Parathyroid adenoma (tissue), 2 donors: ENCODE measurements at regions not wholly inside any gene's neighbourhood (a gene's known extent, or its start where the extent isn't known, plus 50 kb on each side); places are given as distances from the start of the nearest gene placed in this dataset.

ENCODE experiments used
- H2AFZ ChIP-seq: fragments of 300-600 bp; sonication (generic); one replicate; pipeline ENCODE4 v1.7.0; 2017; ENCODE audit warnings: antibody characterized with exemption, mild to moderate bottlenecking
- H3K27ac ChIP-seq: fragments of 300-600 bp; sonication (generic); one replicate; pipeline ENCODE4 v1.7.0; 2017
- H3K27me3 ChIP-seq: fragments of 300-600 bp; sonication (generic); one replicate; pipeline ENCODE4 v1.7.0; 2017; ENCODE audit warnings: low read length; ENCODE audit not compliant: control insufficient read depth, insufficient read depth
- H3K36me3 ChIP-seq: fragments of 300-600 bp; sonication (generic); one replicate; pipeline ENCODE4 v1.7.0; 2017; ENCODE audit warnings: low read length; ENCODE audit not compliant: control insufficient read depth, insufficient read depth
- H3K4me1 ChIP-seq: fragments of 300-600 bp; sonication (generic); one replicate; pipeline ENCODE4 v1.7.0; 2017; ENCODE audit warnings: control low read depth
- H3K4me2 ChIP-seq: fragments of 300-600 bp; sonication (generic); one replicate; pipeline ENCODE4 v1.7.0; 2017; ENCODE audit warnings: low read length
- H3K4me3 ChIP-seq: fragments of 300-600 bp; sonication (generic); one replicate; pipeline ENCODE4 v1.7.0; 2017; ENCODE audit warnings: low read depth, low read length
- H3K79me2 ChIP-seq: fragments of 300-600 bp; sonication (generic); one replicate; pipeline ENCODE4 v1.7.0; 2017; ENCODE audit warnings: control low read depth
- H3K9ac ChIP-seq: fragments of 300-600 bp; sonication (generic); one replicate; pipeline ENCODE4 v1.7.0; 2017; ENCODE audit warnings: mild to moderate bottlenecking
- H3K9me3 ChIP-seq: fragments of 300-600 bp; sonication (generic); one replicate; pipeline ENCODE4 v1.7.0; 2017; ENCODE audit warnings: low read length; ENCODE audit not compliant: control insufficient read depth
- TF ChIP-seq, protein P1 (sequence below): fragments of 300-600 bp; sonication (generic); IDR thresholded peaks from one replicate; pipeline ENCODE4 v1.7.0; 2017; ENCODE audit warnings: antibody characterized with exemption, mild to moderate bottlenecking
- donor health status: primary hyperparathyroidism.

DNA sequence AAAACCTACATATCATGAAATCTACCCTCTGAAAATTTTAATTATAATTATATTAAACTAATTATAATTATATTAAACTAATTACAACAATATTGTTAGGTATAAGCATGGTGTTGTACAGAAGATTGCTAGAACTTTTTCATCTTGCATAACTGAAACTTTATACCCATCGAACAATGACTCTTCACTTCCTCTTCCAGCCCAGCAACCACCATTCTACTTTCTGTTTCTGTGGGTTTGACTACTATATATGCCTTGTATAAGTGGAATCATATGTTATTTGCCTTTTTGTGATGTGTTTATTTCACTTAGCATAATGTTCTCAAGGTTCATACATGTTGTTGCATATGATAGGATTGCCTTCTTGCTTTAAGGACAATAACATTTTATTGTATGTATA lies 274.2 kb upstream of the CCNH start:
- Histone ChIP-seq H3K9me3 (no peaks in the 10 kb centered on the region), H3K79me2 (no peaks in the 10 kb centered on the region), H3K36me3 (no peaks in the 10 kb centered on the region), H3K9ac (no peak overlapping the region), H3K4me3 (no peak overlapping the region), H3K4me2 (no peak overlapping the region), H3K27me3 (no peaks in the 10 kb centered on the region), H3K27ac (no peak overlapping the region), H3K4me1 (no peaks in the 10 kb centered on the region), H2AFZ (no peak overlapping the region)
- TF ChIP-seq, protein P1, sequence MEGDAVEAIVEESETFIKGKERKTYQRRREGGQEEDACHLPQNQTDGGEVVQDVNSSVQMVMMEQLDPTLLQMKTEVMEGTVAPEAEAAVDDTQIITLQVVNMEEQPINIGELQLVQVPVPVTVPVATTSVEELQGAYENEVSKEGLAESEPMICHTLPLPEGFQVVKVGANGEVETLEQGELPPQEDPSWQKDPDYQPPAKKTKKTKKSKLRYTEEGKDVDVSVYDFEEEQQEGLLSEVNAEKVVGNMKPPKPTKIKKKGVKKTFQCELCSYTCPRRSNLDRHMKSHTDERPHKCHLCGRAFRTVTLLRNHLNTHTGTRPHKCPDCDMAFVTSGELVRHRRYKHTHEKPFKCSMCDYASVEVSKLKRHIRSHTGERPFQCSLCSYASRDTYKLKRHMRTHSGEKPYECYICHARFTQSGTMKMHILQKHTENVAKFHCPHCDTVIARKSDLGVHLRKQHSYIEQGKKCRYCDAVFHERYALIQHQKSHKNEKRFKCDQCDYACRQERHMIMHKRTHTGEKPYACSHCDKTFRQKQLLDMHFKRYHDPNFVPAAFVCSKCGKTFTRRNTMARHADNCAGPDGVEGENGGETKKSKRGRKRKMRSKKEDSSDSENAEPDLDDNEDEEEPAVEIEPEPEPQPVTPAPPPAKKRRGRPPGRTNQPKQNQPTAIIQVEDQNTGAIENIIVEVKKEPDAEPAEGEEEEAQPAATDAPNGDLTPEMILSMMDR, result no peak

DNA sequence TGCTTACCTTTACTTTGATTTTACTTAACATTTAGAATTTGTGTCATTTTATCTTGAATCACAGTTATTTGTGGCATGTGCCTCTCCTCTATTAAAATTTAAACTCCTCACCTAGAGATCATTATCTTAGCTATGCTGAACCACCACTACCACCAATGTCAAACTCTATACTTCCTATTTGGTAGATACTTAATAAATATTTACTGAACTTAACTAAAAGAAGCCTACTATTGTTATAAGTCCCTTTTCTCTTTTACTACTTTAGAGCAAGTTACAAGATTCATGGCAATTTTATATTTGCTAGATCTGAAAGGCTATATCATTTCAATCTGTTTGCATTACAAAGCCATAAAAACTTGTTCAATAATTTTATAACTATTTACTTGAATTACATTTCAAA lies 273.3 kb upstream of the CCNH start:
- H3K9me3 ChIP-seq, result no peaks in the 10 kb centered on the region

DNA sequence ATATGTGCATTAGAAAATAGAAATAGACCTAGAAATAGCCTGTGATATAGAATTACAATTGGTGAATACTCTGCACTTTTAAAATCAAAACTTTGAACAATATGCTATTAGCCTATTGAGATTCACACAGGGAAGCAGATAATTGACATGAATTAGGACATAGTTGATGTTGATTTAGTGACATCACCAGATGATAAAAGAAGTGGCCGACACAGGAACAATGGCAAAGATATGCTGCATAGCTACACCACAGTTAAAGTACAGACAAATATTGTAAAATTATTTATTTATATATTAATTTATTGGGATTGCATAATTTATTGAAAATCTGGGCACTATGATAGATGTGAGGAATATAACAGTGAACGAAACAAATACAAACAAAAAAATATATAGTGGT lies 261.5 kb upstream of the CCNH start:
- H3K79me2 ChIP-seq, result no peaks in the 10 kb centered on the region
- no peaks in the 10 kb centered on the region for H3K4me1 ChIP-seq
- H3K9ac ChIP-seq, result no peak overlapping the region
- TF ChIP-seq, protein P1, result no peak
- H3K27me3 ChIP-seq, result peaks cover 2% of the 10 kb centered on the region
- no peak overlapping the region for H3K4me2 ChIP-seq
- H3K36me3 ChIP-seq, result no peaks in the 10 kb centered on the region
- H3K4me3 ChIP-seq, result no peak overlapping the region
- no peaks in the 10 kb centered on the region for H3K9me3 ChIP-seq
- H2AFZ ChIP-seq, result no peak overlapping the region
- no peak overlapping the region for H3K27ac ChIP-seq

More for the DNA sequence above, 273.3 kb upstream of the CCNH start:
- H3K4me1 ChIP-seq, result no peaks in the 10 kb centered on the region
- no peaks in the 10 kb centered on the region for H3K36me3 ChIP-seq
- no peak overlapping the region for H3K27ac ChIP-seq
- H3K9ac ChIP-seq, result no peak overlapping the region
- H3K4me2 ChIP-seq, result no peak overlapping the region
- H3K27me3 ChIP-seq, result no peaks in the 10 kb centered on the region
- no peaks in the 10 kb centered on the region for H3K79me2 ChIP-seq
- H3K4me3 ChIP-seq, result no peak overlapping the region
- TF ChIP-seq, protein P1, result no peak
- no peak overlapping the region for H2AFZ ChIP-seq

DNA sequence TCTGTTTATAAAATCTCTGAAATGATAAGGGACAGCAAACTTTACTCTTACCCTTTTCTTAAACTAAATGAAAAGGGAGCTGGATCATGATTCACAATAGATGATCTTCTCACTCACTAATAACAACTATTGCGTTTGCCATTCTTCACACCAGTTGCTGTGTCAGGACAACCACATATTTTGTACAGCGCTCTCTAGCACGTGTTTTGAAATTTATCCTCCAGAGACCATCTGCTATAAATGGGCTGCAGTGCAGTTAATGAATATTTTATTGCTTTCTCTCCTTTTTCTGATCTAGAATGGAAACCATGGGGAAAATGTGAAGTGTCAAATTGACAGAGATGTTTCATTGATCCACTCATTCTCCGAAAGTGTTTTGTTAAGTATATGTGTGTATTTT lies 258.4 kb upstream of the CCNH start:
- Histone ChIP-seq H3K4me3 (no peak overlapping the region), H3K9me3 (no peaks in the 10 kb centered on the region), H3K9ac (no peak overlapping the region), H3K79me2 (no peaks in the 10 kb centered on the region), H3K27me3 (no peaks in the 10 kb centered on the region), H3K36me3 (no peaks in the 10 kb centered on the region), H3K27ac (no peak overlapping the region), H2AFZ (no peak overlapping the region), H3K4me1 (no peaks in the 10 kb centered on the region), H3K4me2 (no peak overlapping the region)
- TF ChIP-seq, protein P1, result no peak

DNA sequence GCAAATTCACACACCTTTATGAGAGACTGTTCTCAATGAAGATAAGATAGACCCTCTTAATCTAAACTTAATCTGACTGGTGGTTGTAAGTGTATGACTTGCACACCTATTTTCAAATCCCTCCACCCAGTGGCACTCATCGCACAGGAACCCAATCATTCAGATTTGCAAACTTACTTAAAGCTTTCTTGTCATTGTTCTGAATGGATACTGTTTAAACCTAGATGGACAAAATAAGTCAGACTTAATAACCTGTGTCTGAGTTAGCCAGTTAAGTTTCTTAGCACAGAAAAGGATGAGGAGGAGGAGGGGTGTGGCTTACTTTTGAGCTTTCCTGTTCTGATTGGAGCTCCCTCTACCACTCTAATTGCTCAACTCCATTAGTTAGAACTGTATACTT lies 252.4 kb upstream of the CCNH start:
- no peaks in the 10 kb centered on the region for H3K27me3 ChIP-seq
- no peak overlapping the region for H3K4me2 ChIP-seq
- no peak overlapping the region for H2AFZ ChIP-seq
- TF ChIP-seq, protein P1, result no peak
- no peaks in the 10 kb centered on the region for H3K79me2 ChIP-seq
- no peaks in the 10 kb centered on the region for H3K4me1 ChIP-seq
- no peaks in the 10 kb centered on the region for H3K9me3 ChIP-seq
- H3K4me3 ChIP-seq, result no peak overlapping the region
- no peaks in the 10 kb centered on the region for H3K36me3 ChIP-seq
- H3K9ac ChIP-seq, result no peak overlapping the region
- no peak overlapping the region for H3K27ac ChIP-seq
